ENCODE measurements at regions not wholly inside any gene's neighbourhood (a gene's known extent, or its start where the extent isn't known, plus 50 kb on each side); places are given as distances from the start of the nearest gene placed in this dataset.
"Not testable (repeated sequence)": the region's sequence is repeated elsewhere in the genome, so short reads cannot be mapped to it uniquely, and the experiment has no call there.

DNA sequence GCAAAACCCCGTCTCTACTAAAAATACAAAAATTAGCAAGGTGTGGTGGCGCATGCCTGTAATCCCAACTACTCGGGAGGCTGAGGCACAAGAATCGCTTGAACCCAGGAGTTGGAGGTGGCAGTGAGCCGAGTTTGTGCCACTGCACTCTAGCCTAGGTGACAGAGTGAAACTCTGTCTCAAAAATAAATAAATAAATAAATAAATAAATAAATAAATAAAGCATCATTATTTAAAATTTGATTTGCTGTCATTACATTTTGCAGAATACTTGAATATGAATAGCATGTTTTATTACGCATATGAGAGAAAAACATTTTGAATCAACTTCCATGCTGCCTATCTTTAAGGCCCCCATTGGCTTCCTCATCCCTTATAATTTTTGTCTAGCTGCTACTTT, 53.4 kb upstream of the MED14 start:
- not testable (repeated sequence) for H3K27me3 ChIP-seq (ENCODE audit: control insufficient read depth, insufficient read depth, low read length); H3K4me1 ChIP-seq (ENCODE audit: control insufficient read depth, insufficient read depth, low read length); DNase-seq (ENCODE audit: low read depth in 4 of 6, low spot score in 6 of 6); H3K9me3 ChIP-seq (ENCODE audit: control insufficient read depth, insufficient read depth, low read length); H3K27ac ChIP-seq (ENCODE audit: low read depth, low read length); H3K36me3 ChIP-seq (ENCODE audit: control insufficient read depth, insufficient read depth, low read length); H3K4me3 ChIP-seq (ENCODE audit: low read depth, low read length)
- WGBS (ENCODE audit: insufficient coverage): 88% methylated on average over 2 of the region's 6 CpGs

DNA sequence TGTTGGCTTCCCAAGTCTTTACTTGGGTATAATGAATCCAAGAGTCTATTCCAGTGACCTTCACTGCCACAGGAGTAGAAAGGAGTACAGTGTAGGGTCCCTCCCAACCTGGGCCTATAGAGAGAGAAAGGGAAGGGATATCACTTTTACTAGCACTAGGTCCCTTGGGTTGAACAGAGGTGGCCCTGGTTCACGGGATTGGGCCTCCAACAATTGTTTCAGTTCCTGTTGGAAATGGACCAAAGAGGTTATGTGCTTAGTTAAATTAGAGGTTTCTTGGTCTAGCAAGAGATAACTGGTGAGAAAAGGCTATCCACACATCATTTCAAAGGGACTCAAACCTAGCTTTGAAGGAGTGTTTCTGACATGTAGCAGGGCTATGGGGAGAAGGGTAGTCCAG, 57.1 kb upstream of the MED14 start:
- Histone ChIP-seq H3K27me3 (ENCODE audit: control insufficient read depth, insufficient read depth, low read length) (peaks cover 7% of the 10 kb centered on the region), H3K9me3 (ENCODE audit: control insufficient read depth, insufficient read depth, low read length) (peaks cover 1% of the 10 kb centered on the region), H3K4me3 (ENCODE audit: low read depth, low read length) (no peak overlapping the region), H3K36me3 (ENCODE audit: control insufficient read depth, insufficient read depth, low read length) (no peaks in the 10 kb centered on the region), H3K4me1 (ENCODE audit: control insufficient read depth, insufficient read depth, low read length) (peaks cover 5% of the 10 kb centered on the region), H3K27ac (ENCODE audit: low read depth, low read length) (no peak overlapping the region)
- DNase-seq (ENCODE audit: low read depth in 4 of 6, low spot score in 6 of 6): no peak
- no CpG with 5 or more reads among the region's 1 CpG for WGBS (ENCODE audit: insufficient coverage)

DNA sequence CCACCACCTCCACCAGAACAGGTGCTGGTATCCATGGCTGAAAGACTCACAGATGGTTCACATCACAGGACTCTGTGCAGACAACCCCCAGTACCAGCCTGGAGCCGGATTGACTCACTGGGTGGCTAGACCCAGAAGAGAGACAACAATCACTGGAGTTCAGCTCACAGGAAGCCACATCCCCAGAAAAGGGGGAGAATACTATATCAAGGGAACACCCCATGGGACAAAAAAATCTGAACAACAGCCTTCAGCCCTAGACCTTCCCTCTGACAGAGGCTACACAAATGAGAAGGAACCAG, 59.4 kb upstream of the MED14 start:
- not testable (repeated sequence) for DNase-seq (ENCODE audit: low read depth in 4 of 6, low spot score in 6 of 6); H3K4me3 ChIP-seq (ENCODE audit: low read depth, low read length); H3K9me3 ChIP-seq (ENCODE audit: control insufficient read depth, insufficient read depth, low read length); H3K27me3 ChIP-seq (ENCODE audit: control insufficient read depth, insufficient read depth, low read length); H3K36me3 ChIP-seq (ENCODE audit: control insufficient read depth, insufficient read depth, low read length); H3K4me1 ChIP-seq (ENCODE audit: control insufficient read depth, insufficient read depth, low read length); H3K27ac ChIP-seq (ENCODE audit: low read depth, low read length)
- WGBS (ENCODE audit: insufficient coverage): no CpG with 5 or more reads among the region's 1 CpG

DNA sequence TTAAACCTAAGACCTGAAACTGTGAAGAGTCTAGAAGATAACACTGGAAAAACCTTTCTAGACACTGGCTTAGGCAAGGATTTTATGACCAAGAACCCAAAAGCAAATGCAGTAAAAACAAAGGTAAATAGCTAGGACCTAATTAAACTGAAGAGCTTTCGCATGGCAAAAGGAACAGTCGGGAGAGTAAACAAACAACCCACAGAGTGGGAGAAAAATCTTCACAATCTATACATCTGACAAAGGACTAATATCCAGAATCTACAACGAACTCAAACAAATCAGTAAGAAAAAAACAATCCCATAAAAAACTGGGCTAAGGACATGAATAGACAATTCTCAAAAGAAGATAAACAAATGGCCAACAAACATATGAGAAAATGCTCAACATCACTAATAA, 64.4 kb upstream of the MED14 start:
- not testable (repeated sequence) for H3K4me1 ChIP-seq (ENCODE audit: control insufficient read depth, insufficient read depth, low read length); H3K27me3 ChIP-seq (ENCODE audit: control insufficient read depth, insufficient read depth, low read length); H3K9me3 ChIP-seq (ENCODE audit: control insufficient read depth, insufficient read depth, low read length); H3K27ac ChIP-seq (ENCODE audit: low read depth, low read length); H3K36me3 ChIP-seq (ENCODE audit: control insufficient read depth, insufficient read depth, low read length); H3K4me3 ChIP-seq (ENCODE audit: low read depth, low read length); DNase-seq (ENCODE audit: low read depth in 4 of 6, low spot score in 6 of 6)
- 56% methylated on average over 2 of the region's 3 CpGs for WGBS (ENCODE audit: insufficient coverage)

DNA sequence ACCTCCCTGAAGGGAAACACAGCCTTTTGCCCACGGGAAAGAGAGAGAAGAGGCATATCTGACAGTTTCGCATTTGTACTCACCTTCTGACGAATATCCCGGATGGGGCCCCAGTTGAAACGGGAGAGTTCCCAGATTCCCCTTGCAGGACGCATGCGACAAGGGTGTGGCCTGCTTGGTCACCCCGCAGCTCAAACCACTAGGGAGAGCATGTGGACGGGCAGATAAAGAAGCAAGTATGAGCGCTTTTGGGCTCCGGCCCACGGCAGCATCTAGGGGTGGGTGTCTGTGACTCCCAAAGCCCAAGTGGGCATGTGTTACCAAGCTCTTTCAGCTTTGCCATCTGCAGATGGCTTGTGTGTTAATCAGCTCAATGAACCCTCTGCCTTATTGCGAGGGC, 70.1 kb upstream of the MED14 start:
- Histone ChIP-seq H3K27ac (ENCODE audit: low read depth, low read length) (no peak overlapping the region), H3K36me3 (ENCODE audit: control insufficient read depth, insufficient read depth, low read length) (no peaks in the 10 kb centered on the region), H3K4me1 (ENCODE audit: control insufficient read depth, insufficient read depth, low read length) (no peaks in the 10 kb centered on the region), H3K27me3 (ENCODE audit: control insufficient read depth, insufficient read depth, low read length) (peaks cover 13% of the 10 kb centered on the region), H3K9me3 (ENCODE audit: control insufficient read depth, insufficient read depth, low read length) (no peaks in the 10 kb centered on the region), H3K4me3 (ENCODE audit: low read depth, low read length) (no peak overlapping the region)
- no peak for DNase-seq (ENCODE audit: low read depth in 4 of 6, low spot score in 6 of 6)
- whole genome bisulfite sequencing (ENCODE audit: insufficient coverage): 74% methylated on average over 12 of the region's 13 CpGs

DNA sequence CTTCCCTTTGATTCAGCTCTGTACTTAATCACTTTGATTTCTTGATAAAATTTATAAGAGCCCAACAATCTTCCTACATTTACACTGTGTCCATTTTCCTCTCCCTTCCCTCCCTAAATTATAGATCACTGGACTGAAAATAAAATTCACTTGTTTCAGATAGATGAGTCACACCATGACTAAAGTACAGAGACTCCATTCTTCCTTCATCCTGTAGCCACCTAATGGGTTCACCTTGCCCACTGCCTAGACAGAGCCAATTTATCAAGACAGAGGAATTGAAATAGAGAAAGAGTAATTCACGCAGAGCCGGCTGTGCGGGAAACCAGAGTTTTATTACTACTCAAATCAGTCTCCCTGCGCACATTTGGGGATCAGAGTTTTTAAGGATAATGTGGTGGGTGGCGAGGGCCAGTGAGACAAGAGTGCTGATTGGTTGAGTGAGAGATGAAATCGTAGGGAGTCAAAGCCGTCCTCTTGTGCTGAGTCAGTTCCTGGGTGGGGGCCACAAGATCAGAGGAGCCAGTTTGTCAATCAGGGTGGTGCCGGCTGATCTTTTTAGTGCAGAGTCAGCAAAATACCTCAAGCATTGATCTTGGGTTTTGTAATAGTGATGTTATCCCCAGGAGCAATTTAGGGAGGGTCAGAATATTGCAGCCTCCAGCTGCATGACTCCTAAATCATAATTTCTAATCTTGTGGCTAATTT, 71.3 kb upstream of the MED14 start:
- H3K27ac ChIP-seq (ENCODE audit: low read depth, low read length): no peak overlapping the region
- H3K4me1 ChIP-seq (ENCODE audit: control insufficient read depth, insufficient read depth, low read length): no peaks in the 10 kb centered on the region
- H3K27me3 ChIP-seq (ENCODE audit: control insufficient read depth, insufficient read depth, low read length): peaks cover 9% of the 10 kb centered on the region
- no peak for DNase-seq (ENCODE audit: low read depth in 4 of 6, low spot score in 6 of 6)
- 91% methylated on average over 8 of the region's 8 CpGs for WGBS (ENCODE audit: insufficient coverage)
- no peaks in the 10 kb centered on the region for H3K36me3 ChIP-seq (ENCODE audit: control insufficient read depth, insufficient read depth, low read length)
- H3K4me3 ChIP-seq (ENCODE audit: low read depth, low read length): no peak overlapping the region
- no peaks in the 10 kb centered on the region for H3K9me3 ChIP-seq (ENCODE audit: control insufficient read depth, insufficient read depth, low read length)

DNA sequence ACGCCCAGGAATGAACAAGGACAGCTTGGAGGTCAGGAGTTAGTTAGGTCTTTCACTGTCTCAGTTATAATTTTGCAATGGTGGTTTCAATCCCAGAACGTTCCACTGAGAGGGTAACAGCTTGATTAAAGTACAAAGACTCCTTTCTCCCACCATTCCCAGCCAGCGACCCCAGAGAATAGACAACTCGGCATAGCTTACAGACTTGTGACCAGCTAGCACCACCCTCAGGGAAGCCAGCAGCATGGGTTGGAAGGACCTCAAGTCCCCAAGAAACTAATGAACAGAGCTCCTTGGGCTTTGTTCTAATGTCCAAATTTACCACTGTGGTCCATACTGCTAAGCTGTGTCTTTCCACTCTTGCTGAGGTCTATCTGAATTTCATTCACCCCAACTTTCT, 72.0 kb upstream of the MED14 start:
- Histone ChIP-seq H3K4me1 (ENCODE audit: control insufficient read depth, insufficient read depth, low read length) (no peaks in the 10 kb centered on the region), H3K27ac (ENCODE audit: low read depth, low read length) (no peak overlapping the region), H3K9me3 (ENCODE audit: control insufficient read depth, insufficient read depth, low read length) (no peaks in the 10 kb centered on the region), H3K36me3 (ENCODE audit: control insufficient read depth, insufficient read depth, low read length) (no peaks in the 10 kb centered on the region), H3K27me3 (ENCODE audit: control insufficient read depth, insufficient read depth, low read length) (peaks cover 9% of the 10 kb centered on the region), H3K4me3 (ENCODE audit: low read depth, low read length) (no peak overlapping the region)
- 51% methylated on average over 2 of the region's 4 CpGs for WGBS (ENCODE audit: insufficient coverage)
- DNase-seq (ENCODE audit: low read depth in 4 of 6, low spot score in 6 of 6): no peak

DNA sequence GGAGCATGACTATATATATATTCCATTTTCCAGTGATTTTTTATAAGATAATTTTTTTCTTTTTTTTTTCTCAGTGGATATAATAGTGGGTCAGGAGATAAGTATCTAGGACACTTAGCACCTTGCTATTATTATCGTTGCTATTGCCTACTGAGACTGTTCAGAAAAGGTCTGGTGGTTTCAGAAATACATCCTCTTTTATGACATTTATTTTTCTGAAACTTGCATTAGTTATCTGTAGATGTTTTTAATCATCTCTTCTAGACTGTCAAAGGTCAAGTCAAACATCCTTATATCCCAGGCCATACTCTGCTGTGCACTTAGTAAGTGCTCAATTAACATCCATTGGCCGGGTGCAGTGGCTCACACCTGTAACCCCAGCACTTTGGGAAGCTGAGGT, 72.9 kb upstream of the MED14 start:
- Histone ChIP-seq H3K36me3 (ENCODE audit: control insufficient read depth, insufficient read depth, low read length) (no peaks in the 10 kb centered on the region), H3K4me3 (ENCODE audit: low read depth, low read length) (no peak overlapping the region), H3K9me3 (ENCODE audit: control insufficient read depth, insufficient read depth, low read length) (no peaks in the 10 kb centered on the region), H3K4me1 (ENCODE audit: control insufficient read depth, insufficient read depth, low read length) (no peaks in the 10 kb centered on the region), H3K27me3 (ENCODE audit: control insufficient read depth, insufficient read depth, low read length) (peaks cover 9% of the 10 kb centered on the region), H3K27ac (ENCODE audit: low read depth, low read length) (no peak overlapping the region)
- no peak for DNase-seq (ENCODE audit: low read depth in 4 of 6, low spot score in 6 of 6)
- WGBS (ENCODE audit: insufficient coverage): no CpG with 5 or more reads among the region's 2 CpGs

DNA sequence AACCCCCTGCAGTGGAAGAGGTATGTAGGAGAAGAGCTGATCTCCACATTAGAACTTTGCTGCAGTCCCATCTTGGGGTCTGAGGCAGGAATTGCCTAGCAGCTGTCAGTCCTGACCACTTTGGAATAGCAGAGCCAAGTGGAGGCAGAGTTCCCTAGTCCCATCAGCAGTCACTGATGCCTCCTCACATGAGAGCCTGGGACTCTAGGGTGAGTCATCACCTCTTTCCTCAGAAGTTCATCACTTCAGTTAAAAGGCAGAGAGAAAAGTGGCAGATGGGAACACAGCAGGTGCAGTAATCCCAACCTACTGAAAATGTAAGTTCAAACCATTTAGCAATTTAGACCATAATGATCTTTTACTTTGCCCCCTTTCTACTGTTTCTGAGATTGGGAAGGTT, 73.9 kb upstream of the MED14 start:
- no peak for DNase-seq (ENCODE audit: low read depth in 4 of 6, low spot score in 6 of 6)
- peaks cover 7% of the 10 kb centered on the region for H3K27me3 ChIP-seq (ENCODE audit: control insufficient read depth, insufficient read depth, low read length)
- no peak overlapping the region for H3K27ac ChIP-seq (ENCODE audit: low read depth, low read length)
- H3K36me3 ChIP-seq (ENCODE audit: control insufficient read depth, insufficient read depth, low read length): no peaks in the 10 kb centered on the region
- no peaks in the 10 kb centered on the region for H3K9me3 ChIP-seq (ENCODE audit: control insufficient read depth, insufficient read depth, low read length)
- H3K4me3 ChIP-seq (ENCODE audit: low read depth, low read length): no peak overlapping the region
- H3K4me1 ChIP-seq (ENCODE audit: control insufficient read depth, insufficient read depth, low read length): no peaks in the 10 kb centered on the region

DNA sequence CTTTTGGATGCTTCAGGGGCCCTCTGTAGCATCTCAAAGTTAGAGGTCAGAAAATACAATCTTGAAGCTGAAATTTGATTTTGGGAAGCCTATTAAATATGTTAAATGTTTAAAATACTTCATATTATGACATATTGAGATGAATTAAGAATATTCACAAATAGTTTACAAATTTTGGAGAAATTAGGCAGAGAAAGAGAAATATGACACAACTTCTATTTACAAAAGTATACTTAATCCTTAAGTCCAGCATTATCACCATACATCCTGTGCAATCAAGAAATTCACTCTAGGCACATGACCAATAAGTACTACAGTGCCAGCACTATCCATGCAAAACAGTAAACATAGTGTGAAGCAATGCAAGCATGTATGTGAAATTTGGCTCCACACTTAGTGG, 79.7 kb upstream of the MED14 start:
- H3K9me3 ChIP-seq (ENCODE audit: control insufficient read depth, insufficient read depth, low read length); H3K4me3 ChIP-seq (ENCODE audit: low read depth, low read length); H3K27ac ChIP-seq (ENCODE audit: low read depth, low read length); DNase-seq (ENCODE audit: low read depth in 4 of 6, low spot score in 6 of 6); H3K36me3 ChIP-seq (ENCODE audit: control insufficient read depth, insufficient read depth, low read length); H3K4me1 ChIP-seq (ENCODE audit: control insufficient read depth, insufficient read depth, low read length); H3K27me3 ChIP-seq (ENCODE audit: control insufficient read depth, insufficient read depth, low read length): not testable (repeated sequence)

Measured in spinal cord (tissue), 9 donors.